HG03432 (cell line): ENCODE measurements at regions not wholly inside any gene's neighbourhood (a gene's known extent, or its start where the extent isn't known, plus 50 kb on each side); places are given as distances from the start of the nearest gene placed in this dataset.
"Not testable (repeated sequence)": the region's sequence is repeated elsewhere in the genome, so short reads cannot be mapped to it uniquely, and the experiment has no call there.

Experiments used
- ATAC-seq: cut with Tn5 transposase; IDR thresholded peaks from one replicate; pipeline ENCODE4 v1.9.1; 2021; ENCODE audit warnings: mild to moderate bottlenecking, moderate library complexity; ENCODE audit not compliant: unreplicated experiment

DNA sequence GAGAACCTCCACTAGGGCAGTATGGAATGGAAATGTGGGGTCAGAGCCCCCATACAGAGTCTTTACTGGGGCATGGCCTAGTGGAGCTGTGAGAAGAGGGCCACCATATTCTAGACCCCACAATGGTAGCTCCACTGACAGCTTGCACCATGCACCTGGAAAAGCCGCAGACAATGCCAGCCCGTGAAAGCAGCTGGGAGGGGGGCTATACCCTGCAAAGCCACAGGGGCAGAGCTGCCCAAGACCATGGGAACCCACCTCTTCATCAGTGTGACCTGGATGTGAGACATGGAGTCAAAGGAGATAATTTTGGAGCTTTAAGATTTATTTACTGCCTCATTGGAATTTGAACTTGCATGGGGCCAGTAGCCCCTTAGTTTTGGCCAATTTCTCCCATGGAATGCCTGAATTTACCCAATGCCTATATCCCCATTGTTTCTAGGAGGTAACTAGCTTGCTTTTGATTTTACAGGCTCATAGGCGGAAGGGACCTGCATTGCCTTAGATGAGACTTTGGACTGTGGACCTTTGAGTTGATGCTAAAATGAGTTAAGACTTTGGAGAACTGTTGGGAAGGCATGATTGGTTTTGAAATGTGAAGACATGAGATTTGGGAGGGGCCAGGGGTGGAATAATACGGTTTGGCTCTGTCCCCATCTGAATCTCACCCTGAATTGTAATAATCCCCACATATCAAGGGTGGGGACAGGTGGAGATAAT is 89.4 kb upstream of the MAMLD1 start:
- ATAC-seq: not testable (repeated sequence)

DNA sequence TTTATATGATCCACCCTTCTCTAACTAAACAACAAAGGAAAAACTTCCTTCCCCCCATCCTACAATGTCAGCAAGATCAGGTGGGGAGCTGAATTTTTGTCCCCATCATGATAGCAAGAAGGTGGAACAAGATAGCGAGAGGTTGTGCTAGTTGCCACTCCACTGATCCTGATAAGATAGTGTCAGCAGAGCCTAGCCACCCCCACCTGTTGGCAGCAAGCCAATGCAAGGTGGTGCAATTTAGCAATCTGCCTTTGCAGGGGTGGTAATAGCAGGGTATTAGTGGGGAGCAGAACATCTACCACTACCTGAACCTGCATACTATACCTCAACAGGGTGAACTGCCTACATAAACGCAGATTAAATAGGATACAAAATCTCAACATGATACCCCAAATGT is 80.2 kb upstream of the MAMLD1 start:
- ATAC-seq: no peak

DNA sequence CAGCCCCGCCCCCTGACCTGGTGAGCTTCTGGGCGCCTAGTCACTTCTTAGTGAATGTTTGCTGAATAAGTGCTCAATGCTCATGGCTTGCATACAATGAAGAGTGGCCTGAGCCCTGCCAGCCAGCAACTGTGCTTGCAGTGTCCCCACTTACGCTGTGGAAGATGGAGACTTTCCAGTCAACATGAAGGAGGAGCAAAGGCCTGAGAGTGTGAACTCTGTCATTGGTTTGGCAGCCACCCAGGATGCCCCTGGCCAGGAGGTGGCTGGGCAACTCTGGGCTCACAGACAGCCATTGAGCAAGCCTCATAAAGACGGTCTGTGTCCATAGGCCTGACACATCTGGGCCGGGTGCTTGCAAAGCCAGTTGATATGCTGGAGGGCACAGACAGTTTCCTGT is 72.1 kb upstream of the MAMLD1 start:
- ATAC-seq: no peak

DNA sequence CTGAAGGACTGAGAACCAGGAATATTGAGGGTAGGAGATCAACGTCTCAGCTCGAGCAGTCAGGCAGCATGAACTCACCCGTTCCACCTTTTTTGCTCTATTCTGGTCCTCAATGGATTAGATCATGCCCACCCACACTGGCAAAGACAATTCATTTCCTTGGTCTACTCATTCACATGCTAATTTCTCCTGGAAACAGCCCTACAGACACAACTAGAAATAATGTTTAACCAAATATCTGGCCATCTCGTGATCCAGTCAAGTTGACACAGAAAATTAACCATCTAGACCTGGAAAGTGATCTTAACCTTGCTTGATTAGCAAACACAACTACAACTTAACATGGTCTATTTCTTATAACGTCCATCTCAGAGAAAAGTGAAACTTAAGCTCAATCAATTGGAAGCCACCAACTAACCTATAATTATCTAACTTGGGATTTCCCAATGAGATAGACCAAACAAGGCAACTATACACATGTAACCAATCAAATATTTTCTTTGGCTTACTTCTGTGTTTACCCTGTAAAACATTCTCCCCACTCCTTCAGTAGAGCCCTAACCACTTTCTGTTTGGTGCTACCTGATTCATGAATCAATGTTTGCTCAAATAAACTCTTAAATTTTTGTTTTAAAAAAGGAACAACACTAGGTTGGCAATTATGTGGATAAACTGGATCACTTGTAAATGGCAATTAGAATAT is 69.7 kb upstream of the MAMLD1 start:
- no peak for ATAC-seq

DNA sequence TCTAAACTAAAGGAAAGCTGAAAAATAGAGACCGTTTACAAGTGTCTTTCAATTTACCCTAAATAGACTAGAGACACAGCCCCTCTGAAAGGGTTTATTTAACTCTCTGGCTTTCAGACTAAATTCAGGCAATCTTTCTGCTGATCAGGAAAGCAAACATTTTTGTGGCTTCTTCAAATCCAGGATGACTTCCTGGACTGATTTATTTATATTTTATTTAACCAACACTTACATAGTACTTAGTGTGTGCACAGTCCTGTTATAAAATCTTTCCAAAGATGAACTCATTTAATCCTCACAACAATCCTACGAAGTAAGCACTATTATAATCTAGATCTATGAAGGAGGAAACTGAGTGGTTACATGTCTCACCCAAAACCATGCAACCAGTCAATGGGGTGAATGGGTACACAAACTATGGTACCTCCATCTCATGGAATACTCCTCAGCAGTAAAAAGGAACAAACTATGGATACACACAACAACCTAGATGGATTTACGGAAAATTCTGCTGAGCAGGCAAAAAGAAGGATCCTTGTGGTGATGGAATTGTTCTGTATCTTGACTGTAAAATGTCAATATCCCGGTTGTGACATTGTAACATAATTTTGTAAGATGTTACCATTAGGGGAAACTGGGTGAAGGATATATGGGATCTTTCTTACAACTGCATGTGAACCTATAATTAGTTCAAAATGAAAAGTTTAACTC is 64.1 kb upstream of the MAMLD1 start:
- ATAC-seq: no peak

DNA sequence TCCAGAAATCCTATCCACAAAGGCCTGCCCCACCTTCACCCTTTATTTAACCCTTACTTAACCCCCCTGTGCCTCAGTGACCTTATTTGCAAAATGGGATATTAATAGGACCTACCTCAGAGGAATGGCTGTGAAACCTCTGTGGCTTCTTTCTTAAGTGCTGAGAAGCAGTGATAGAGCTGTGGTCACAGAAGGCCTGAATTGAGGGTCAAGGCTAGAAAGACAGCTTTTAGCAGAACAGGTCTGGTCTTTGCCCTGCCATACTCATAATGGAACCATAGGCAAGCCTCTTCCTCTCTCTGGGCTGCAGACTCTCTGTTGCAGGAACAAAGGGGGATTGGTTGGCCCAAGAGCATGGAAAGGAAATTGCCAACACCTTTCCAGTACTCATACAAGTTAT is 63.5 kb upstream of the MAMLD1 start:
- no peak for ATAC-seq

DNA sequence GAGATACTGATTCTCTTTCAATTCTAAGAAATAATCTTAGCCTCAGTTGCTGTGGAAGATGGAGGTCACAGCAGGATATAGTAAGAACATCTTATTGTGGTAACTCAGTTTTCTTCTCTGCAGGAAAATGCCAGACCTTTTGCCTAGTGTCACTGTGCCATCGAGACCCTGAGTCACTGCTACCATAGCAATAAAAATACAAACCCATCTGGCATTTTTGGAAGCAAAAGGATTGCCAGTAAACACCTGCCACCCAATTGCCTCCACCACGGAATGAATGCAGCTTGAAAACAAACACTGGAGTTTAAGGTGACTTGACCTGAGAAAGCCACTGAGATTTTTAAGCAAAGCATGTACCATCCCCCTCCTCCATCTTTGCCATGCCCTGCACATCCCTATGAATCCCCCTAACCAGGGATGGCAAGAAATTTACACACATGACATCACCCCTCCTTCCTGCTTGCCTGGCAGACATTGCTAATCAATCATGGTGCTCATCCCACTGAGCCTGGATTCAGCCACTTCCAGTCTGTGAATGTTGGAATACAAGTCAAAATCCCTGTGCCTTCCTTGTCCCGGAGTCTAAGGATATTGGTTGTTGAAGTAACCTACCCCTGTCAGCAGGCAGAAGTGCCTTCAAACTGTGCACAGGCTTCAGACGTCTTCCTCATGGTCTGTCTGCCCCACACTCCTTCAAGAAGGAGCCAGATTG is 59.6 kb upstream of the MAMLD1 start:
- ATAC-seq: no peak

DNA sequence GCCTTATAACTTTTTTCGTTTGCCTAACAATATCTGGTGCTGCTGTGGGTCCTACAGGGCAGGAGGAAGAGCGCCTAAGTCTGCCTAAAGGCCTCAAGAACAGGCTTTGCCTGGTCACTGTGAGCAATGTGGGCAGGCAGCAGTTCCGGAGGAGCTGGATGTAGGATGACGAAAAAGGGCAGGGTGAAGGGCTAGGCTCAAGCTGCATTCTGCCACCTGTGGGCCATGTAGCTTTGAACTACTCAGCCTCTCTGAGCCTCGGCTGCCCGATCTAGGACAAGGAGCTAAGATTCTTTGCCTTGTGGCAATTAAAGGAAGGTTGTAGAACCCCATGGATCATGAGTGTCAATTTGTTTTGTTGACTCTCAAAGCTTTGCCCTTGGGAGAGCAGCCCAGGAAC is 57.1 kb upstream of the MAMLD1 start:
- no peak for ATAC-seq

DNA sequence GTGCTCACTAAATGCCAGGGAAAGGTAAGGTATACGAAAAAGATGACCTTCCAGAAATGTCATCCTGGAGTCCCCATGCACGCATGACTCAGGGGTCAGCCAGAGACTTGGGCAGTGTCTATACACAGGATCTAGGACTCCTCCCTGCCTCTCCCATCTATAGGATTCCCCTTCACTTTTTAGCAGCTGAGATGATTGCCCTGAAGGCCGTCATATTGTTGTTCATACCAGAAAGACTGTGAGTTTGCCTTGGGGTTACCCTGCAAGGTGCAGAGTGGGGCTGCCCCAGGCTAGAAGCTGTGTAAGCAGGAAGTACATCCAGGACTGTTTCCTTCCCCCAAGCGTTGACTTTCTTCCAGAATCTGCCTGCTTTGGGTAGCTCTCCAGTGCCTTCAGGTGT is 55.1 kb upstream of the MAMLD1 start:
- no peak for ATAC-seq

DNA sequence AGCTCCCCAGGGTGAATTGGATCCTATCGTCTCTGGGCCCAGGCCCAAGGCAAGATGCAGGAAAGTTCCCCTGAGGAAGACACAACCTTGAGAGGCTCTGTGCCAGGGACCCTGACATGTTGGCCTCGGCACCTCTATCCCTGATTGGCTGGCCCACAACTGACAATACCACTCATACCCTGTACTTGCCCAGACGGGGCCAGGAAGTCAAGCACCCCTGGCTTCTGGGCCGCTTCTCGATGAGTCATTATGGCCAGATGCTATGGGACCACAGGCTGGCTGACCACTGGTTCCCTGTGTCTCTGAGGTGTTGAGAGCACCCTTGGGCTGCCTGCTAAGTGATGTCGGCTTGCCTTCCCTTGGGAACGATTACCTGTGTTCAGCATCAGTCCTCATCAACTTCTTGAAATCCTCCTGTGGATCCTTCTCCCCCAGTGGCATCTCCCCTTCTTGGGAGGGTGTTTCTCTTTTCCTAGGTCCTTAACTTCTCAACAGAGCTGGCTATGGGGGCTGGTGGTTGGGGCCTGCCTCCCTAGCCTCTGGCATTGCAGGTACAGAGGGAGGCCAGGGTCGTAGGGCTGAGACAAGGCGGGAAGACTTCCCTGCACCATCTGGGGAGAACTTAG is 54.5 kb upstream of the MAMLD1 start:
- ATAC-seq: no peak

DNA sequence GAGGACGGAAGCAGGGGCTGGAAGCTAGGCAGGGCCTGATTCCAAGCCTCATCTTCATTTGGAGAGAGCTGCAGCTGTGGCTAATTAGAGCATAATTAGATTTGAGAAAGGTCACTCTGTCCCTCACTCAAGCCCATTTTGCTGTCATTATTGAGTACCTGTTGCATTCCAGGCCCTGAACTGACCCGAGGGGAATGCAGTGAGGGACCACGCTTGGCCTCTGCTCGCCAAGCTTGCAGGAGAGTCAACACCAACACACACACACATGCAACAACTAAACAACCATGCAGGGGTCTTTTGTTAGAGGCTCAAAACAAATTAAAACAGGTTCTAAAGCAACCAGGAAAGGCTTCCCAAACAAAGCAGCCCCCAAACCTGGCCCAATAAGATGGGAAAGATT is 52.7 kb upstream of the MAMLD1 start:
- no peak for ATAC-seq

DNA sequence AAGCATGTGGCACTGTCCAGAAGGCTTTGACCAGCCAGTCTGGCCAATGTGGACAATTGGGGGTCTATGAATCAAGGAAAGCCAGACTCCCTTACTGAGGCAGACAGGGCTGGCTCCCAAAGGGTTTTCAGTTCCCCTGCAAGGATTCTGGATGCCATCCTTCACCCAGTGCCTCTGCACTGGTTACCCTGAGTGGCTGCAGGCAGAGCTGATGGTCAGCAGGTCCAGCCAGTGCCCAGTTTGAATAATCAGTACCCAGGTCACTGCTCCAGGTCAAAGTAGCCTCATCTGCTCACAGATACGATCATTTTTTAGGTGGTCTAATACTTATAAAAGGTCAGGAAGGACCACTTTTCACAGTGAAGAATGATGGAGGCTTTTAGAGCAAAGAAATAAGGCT is 52.2 kb upstream of the MAMLD1 start:
- no peak for ATAC-seq

DNA sequence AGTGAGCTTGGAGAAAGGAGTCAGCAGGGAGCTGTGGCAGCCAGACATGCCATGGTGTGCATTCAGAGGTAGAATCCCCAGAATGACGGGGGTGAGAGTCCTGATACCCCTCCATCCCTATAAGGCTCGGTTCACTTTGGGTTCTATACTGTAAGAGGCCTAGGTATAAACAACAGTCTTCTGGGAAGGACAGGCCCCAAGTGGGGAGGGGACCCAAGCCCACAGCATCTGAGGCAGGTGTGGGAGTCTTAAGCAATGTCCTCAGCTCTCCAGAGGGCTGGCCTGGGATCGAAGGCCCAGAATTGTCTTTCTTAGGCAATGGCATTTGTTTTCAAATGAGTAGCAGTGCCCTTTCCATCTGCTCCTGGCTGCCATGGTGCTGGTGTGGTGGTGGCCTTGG is 50.2 kb upstream of the MAMLD1 start:
- no peak for ATAC-seq
